Coronary artery (tissue), 2 donors: ENCODE measurements at regions not wholly inside any gene's neighbourhood (a gene's known extent, or its start where the extent isn't known, plus 50 kb on each side); places are given as distances from the start of the nearest gene placed in this dataset.

Experiments used
- DNase-seq: peaks from one replicate; pipeline ENCODE4 v3.0.0-alpha.2; 2017; ENCODE audit warnings: low spot score
- H3K27ac ChIP-seq, 2 donors: fragments of 200-600 bp; sonication (generic); one replicate each; pipeline ENCODE4 v1.5.1; 2016 to 2019
- H3K4me3 ChIP-seq: fragments of 200-600 bp; sonication (generic); 2 replicates; pipeline ENCODE4 v1.5.1; 2016; ENCODE audit warnings: mild to moderate bottlenecking, moderate library complexity
- TF ChIP-seq, protein P1 (sequence below): fragments of 200-600 bp; sonication (generic); IDR thresholded peaks from one replicate; pipeline ENCODE4 v1.5.1; 2019; ENCODE audit warnings: antibody characterized with exemption

DNA sequence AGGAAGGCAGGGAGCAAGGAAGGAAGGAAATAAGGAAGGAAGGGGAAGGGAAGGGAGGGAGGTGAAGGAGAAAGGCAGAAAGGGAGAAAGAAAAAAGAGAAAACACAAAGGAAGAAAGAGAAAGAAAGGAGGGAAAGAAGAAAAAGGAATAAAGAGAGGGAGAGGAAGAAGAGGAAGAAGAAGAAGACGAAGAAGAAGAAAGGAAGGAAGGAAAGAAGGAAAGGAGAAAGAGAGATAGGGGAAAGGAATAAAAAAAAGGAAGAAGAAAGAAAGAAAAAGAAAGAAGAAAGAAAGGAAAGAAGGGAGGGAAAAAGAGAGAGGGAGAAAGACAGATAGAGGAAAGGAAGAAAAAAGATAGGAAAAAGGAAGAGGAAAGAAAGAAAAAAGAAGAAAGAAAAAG lies 128.0 kb downstream of the MXRA5 start:
- no peak overlapping the region for H3K4me3 ChIP-seq
- DNase-seq = no peak
- TF ChIP-seq, protein P1, sequence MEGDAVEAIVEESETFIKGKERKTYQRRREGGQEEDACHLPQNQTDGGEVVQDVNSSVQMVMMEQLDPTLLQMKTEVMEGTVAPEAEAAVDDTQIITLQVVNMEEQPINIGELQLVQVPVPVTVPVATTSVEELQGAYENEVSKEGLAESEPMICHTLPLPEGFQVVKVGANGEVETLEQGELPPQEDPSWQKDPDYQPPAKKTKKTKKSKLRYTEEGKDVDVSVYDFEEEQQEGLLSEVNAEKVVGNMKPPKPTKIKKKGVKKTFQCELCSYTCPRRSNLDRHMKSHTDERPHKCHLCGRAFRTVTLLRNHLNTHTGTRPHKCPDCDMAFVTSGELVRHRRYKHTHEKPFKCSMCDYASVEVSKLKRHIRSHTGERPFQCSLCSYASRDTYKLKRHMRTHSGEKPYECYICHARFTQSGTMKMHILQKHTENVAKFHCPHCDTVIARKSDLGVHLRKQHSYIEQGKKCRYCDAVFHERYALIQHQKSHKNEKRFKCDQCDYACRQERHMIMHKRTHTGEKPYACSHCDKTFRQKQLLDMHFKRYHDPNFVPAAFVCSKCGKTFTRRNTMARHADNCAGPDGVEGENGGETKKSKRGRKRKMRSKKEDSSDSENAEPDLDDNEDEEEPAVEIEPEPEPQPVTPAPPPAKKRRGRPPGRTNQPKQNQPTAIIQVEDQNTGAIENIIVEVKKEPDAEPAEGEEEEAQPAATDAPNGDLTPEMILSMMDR = no peak
- no peak overlapping the region for H3K27ac ChIP-seq

DNA sequence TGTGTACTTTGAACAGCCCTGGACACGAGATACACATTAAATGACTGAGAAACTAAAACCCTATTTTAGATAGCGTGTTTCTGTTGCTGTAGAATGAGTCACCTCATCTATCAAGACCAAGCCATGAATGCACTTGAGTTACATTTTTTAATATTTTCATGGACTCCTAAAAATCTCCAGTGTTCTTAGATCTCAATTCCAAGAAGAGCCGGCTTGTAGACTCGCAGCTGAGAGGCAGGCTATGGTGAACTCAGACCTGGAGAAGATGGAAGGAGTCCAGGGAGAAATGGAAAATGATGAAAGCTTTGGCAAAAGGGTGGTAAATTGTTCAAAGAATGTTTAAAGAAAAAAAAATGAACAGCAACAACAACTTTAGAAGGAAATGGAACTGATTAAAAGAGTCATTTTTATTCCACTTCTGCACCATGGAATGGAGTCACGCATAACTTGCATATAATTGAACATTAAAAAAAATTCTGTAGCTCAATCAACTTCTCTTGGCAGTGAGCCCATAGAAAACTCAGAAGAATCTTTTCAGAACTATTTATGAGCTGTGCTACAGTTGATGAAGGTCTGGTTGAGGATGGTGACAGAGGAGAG lies 129.8 kb downstream of the MXRA5 start:
- DNase-seq = no peak
- Histone ChIP-seq H3K27ac (no peak overlapping the region), H3K4me3 (no peak overlapping the region)
- TF ChIP-seq, protein P1 = no peak

DNA sequence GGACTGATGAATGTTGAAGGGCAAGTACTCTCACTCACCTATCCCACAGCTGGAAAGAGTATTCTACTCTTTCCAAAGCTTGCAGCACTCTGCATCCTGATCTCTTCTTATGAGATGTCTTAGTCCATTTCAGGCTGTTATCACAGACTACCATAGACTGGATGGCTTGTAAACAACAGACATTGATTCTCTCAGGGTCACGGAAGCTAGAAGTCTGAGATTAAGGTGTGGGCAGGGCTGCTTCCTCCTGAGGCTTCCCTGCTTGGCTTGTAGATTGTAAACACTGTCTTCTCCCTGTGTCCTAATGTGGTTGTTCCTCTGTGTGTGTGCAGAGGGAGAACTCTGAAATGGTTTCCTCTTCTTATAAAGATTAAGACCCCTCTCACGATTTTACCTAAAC lies 131.2 kb downstream of the MXRA5 start:
- Histone ChIP-seq H3K27ac (no peak overlapping the region), H3K4me3 (no peak overlapping the region)
- TF ChIP-seq, protein P1 = no peak
- no peak for DNase-seq

DNA sequence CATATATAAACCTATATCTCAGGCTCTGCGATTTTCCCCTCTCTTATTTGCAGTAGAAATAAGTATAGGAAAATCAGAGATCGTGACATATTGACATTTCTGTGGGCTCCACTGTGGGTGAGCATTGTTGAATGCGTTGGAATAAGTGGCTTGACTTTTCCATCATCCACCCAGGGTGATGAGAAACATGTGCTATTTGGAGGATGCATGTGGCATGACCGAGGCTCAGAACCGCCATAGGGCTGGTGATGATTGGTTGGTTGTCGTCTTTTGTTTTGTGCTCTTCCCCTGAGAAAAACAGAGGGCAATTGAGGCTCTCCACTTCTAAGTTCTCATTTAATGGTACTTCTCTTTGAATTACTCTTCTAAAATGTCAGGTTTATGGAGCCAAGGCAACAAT lies 140.1 kb downstream of the MXRA5 start:
- TF ChIP-seq, protein P1 = no peak
- no peak overlapping the region for H3K4me3 ChIP-seq
- no peak for DNase-seq
- H3K27ac ChIP-seq = no peak overlapping the region

DNA sequence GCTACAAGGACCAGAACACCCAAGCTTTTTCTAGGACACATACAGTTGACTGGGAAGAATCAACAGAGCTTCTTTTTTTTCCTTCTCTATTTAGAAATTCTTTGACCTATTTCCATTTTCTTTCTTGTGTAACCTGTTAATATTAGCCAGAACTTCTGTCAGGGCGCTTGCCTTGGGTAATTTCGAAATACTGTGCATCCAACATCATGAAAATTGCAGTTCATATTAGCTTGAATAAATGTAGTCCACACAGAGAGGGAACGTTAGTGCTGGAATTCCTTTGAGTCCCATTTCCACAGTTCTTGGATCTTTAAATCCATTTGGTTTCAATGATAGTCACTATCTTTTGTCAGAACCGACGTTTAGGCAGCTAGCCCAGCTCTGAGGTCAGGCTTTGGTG lies 141.8 kb downstream of the MXRA5 start:
- Histone ChIP-seq H3K4me3 (no peak overlapping the region), H3K27ac (no peak overlapping the region)
- TF ChIP-seq, protein P1 = no peak
- DNase-seq = no peak

DNA sequence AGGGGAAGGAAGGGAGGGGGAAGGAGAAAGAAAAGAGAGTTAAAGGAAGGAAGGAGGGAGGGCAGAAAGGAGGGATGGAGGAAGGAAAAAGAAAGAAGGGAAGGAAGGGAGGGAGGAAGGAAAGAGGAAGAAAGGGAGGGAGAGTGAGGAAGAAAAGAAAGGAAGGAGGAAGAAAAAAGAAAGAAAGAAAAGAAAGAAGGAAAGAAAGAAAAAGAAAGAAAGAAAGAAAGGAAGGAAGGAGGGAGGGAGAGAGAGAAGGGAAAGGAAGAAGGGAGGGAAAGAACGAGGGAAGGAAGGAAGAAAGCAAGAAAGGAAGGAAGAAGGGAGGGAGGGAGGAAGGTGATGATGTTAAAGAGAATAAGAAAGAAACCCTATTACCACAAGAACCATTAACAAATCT lies 150.6 kb downstream of the MXRA5 start:
- Histone ChIP-seq H3K27ac (no peak overlapping the region), H3K4me3 (no peak overlapping the region)
- DNase-seq = no peak
- TF ChIP-seq, protein P1 = no peak

DNA sequence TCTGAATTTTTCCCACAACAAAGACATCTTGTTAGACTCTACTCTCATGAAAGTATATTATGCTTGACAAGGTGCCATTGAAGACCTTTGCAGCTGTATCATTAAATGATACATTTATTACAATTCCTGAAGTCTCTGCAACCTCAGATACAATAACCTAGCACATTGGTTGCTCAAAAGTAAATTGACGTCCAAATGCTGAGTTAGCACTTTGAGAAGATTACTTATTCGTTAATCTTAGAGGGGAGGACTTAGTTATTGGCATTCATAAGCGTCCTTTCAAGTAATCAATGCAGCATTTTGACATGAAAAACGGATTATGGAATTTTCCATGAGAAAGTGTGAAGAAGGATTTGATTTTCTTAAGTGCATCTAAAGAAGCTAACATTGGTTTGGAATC lies 151.6 kb downstream of the ARSF start:
- DNase-seq = no peak
- H3K4me3 ChIP-seq = no peak overlapping the region
- TF ChIP-seq, protein P1 = no peak
- H3K27ac ChIP-seq = no peak overlapping the region
